GM19324 (cell line): ENCODE measurements at regions not wholly inside any gene's neighbourhood (a gene's known extent, or its start where the extent isn't known, plus 50 kb on each side); places are given as distances from the start of the nearest gene placed in this dataset.

Experiments
- ATAC-seq: cut with Tn5 transposase; IDR thresholded peaks from one replicate; pipeline ENCODE4 v1.9.1; 2021; ENCODE audit warnings: mild to moderate bottlenecking, moderate library complexity; ENCODE audit not compliant: unreplicated experiment, low FRiP score

DNA sequence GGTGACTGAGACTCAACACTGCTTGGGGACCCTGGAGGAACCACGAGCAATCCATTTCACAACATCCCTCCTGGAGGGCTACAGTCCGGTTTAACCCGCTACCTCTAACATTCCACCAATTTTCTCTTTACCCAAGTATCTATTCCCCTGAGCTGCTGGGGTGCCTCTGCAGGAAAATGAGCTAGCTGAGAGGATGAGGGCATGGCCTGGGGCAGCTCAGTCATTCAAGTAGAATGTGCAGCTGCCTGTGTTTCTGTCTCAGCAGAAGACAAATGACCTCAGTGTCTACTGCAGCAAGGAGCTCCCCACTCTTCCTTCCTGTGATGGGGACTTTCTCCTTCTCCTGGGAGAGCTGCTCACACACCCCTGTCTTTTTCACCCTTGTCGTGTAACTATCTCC lies 120.8 kb downstream of the ZNF518B start:
- no peak for ATAC-seq

DNA sequence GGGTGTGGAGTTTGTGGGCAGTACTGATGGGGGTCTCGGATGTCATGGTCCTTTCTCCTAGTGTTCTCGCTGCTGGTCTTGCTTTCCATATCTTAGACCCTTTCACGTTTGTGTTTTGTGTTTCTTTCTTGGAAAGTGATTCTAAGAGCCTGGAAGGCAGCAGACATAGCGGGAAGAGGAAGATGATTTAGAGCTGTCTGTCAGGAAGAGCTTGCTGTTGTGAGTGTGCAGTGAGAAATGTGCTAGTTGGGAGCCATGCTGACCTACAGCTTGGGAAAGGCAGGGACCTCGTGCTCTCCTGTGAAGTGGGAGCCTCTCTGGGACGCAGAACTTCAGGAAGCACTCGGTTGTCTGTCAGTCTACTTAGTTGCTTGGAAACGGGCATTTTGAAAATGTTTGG lies 122.2 kb downstream of the ZNF518B start:
- ATAC-seq = no peak

DNA sequence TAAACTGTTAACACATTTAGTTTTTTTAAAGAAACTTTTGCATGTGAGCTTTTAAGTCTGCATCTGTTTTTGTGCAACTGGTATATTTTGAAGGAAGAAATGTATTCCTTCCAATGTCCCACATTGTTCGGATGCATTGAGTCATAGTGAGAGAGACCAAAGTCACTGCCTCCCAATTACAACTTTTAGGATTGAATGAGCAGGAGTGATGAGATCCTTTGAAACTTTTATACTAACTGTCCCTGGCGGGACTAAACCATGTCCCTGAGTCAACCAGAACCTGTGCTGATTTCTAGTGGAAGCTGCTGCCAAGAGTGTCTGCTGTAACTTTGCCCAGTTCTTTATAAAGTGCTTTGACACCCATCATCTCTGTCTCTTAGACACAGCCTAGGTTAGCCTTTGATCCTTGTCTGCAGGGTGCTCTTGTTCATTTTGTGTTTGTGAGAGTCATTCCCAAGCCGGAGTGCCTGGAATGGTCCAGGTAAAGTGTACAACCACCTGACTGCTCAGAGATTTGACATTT lies 122.7 kb downstream of the ZNF518B start:
- no peak for ATAC-seq

DNA sequence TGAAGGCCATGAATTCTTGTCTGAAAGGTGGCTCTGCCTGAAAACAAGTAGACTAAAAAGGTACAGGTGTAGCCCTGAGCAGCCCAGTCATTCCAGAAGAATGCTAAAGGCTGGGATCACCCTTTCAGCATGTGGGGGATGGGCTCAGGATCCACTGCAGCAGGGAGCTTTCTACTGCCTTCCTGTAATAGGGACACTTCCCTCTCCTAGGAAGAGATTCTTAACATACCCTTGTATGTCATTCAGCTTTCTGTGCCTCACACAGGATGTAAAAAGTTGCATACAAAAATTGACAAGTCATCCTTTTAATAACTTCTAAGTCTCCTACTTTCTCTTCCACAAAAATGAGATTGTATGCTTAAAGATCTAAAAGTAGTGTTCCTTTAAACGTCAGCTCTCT lies 123.3 kb downstream of the ZNF518B start:
- ATAC-seq = no peak

DNA sequence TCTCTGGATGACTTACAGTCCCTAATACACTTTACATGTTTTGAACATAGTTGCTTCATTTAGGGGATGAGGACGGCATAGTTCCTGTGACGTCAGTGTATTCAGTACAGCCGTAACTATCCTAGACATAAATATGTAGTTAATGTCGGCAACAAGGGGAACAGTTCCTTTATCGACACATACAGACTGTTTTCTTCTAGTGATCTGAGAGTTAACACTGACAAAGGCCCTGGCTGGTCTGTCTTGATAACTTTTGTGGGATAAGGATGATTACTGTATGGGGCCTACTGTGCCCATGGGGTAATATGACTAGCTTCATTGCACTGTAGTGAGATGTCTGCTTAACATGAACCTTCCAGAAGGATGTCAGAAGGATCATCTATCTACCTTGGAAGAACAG lies 131.2 kb downstream of the ZNF518B start:
- ATAC-seq = no peak

DNA sequence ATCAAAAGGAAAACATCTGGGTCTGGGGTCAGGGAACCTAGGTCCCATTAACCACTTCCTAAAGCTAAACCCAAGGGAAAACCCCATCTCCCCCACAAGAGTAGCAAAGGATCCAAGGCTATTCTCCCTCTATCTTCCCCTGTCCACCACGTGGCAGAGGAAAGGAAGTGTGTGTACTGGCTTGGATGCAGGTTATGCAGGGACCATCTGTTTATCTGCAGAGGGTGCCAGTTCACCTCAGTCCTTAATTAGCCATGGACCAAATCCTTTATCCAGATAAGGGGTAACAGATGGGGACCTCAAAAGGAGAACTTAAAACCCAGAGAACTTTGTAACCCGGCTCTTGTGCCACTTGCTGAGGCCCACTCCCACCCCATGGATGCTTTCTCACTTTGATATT lies 135.3 kb downstream of the ZNF518B start:
- no peak for ATAC-seq

DNA sequence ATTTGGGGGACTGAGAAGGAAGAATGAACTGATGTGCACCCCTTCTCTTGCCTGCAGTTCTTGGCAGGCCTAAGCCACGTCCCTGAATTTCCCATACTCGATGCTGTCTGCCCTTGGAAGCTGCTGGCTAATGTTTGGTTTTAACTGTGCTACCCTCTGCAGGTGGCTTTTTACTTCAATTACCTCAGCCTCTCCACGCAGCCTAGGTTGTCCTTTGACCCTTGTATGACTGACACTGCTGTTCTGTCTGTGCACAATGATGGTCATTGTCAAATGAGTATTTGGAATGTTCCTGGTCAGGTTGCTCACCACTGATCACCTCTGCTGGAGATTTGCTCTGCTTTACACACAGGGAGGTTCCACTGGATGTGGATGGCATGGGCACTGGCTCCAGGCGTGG lies 137.1 kb downstream of the ZNF518B start:
- ATAC-seq = no peak

DNA sequence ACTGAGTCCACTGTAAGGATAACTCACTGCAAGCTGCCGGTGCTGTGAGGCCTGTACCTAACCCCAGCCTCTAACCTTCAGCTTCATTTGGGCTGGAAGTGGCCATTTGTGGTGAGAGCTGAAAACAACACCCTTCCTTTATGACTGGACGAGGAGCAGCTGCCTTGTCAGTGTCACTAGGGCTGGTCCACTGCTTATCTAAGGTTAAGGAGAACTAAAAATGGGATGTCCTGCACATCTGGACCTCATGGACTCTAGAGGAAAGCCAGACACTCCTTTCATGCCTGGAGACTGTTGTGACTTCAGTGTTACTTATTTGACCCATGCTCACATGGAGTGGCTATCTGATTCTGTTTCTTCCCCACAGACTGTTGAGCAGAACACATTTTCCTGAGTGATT lies 139.9 kb downstream of the ZNF518B start:
- no peak for ATAC-seq

DNA sequence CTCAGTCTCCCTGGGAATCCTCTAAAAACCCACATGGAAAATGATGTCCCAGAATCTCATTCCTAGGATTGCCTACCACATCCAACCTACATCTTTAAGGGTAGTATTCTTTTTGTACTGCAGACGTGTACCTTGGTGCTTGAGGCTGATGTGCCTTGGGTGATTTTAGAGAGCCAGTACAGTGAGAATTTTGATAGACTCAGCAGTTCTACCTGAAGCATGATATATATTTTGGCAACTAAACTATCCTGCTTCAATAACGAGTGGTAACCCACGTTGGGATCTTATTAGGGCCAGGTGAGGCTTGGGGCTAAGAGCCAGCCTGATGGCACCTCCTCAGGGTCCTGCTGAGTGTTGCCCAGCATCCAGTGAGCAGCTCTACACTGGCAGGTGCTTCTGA lies 140.4 kb downstream of the ZNF518B start:
- ATAC-seq = no peak

DNA sequence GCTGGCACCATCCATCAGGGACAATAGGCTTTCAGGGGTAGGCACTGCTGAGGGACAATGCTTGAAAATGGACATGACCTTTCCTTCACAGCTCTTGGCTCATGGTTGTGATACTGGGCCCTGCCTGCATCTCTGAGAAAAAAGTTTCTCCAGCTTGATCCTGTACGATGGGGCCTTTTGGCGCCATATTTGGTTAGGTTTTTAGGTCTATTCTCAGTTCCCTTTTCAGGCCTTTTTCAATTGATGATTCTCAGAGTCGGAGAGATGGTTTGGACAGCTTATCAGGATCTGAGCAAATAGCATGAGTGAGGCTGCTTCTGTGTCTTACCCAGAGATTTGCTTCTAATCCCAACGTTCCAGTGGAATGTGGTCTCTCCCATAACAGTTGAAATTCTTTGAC lies 141.6 kb downstream of the ZNF518B start:
- no peak for ATAC-seq

DNA sequence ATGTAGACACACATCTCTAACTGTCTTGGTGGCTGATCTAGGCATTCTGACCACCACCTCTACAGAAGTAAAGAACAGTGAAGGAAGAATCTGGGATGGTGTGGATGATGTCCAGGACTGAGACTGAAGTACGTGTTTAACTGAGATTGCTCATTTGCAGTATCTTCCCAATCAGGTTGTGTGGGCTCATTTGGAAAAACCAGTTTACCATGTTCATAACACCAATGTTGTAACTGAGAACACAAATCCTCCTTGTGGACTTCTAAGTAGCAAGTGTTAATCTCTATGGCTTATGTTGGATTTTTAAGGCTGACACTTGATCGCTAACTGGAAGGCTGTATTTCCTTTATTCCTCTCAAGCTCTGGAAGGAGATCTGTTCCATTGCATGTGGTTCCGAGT lies 144.7 kb downstream of the ZNF518B start:
- no peak for ATAC-seq

DNA sequence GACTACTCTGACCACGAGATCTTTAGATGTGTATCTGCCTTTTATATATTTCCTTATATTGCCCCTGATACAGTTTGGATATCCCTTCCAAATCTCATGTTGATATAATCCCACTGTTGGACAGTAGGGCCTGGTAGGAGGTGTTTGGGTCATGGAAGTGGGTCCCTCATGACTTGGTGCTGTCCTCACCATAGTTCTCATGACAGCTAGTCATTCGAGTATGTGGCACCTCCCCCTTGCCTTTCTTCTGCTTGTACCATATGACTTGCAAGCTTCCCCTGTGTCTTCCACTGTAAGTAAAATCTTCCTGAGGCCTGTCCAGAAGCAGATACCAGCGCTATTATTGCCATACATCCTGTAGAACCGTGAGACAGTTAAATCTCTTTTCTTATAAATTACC lies 145.3 kb downstream of the ZNF518B start:
- ATAC-seq = no peak

DNA sequence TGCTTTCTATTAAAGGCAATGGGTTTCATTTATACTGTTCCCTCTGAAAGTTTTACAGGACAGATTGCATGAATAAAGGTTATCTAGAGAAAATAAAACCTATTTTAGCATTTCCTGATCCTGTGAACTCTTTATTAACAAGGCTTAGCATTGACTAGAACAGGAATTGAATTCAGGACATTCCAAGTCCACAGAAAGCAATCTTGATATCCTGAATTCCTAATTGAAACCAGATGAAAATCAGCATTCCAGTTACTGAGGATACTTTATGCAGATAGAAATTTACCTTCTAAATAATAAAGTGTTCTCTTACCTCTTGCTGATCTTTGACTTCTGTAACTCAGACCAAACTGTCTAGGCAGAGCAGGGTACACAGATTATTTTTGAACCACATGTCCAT lies 151.4 kb downstream of the ZNF518B start:
- no peak for ATAC-seq

DNA sequence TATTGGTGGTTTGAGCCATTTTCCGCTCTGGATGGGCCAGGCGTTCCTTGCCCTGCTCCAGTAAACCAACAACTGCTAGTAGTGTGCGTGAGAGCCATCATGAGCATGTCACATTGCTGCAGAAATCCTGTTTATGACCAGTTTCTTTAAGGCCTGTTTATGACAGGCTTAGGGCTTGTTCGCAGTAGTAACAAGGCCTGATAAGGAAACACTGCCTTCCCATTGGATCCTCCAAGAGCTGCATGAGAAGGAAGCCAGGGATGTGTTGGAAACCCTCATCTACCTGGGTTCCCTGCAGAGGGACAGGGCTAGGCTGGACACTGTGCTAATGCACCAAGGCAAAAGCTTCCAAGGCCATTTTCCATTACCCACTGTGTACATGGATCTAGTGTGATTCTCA lies 153.9 kb downstream of the ZNF518B start:
- no peak for ATAC-seq

DNA sequence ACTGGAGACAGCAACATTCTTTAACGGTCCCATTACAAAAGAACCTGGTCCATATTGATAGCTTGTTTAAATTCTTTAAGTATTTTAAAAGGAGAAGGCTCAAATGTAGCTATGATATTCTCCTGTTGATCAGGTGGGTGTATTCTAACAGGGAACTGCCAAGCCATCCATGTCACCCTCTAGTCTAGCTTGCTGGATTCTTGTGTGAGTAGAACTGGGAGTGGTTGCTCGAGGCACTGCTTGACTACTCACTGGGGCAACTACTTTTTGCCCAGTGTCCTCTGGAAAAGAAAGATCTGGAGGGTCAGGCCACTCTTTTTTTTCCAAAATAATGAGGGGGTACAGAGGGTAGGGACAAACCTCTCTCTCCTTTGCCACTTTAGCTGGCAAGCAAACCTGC lies 155.1 kb downstream of the ZNF518B start:
- ATAC-seq = no peak

DNA sequence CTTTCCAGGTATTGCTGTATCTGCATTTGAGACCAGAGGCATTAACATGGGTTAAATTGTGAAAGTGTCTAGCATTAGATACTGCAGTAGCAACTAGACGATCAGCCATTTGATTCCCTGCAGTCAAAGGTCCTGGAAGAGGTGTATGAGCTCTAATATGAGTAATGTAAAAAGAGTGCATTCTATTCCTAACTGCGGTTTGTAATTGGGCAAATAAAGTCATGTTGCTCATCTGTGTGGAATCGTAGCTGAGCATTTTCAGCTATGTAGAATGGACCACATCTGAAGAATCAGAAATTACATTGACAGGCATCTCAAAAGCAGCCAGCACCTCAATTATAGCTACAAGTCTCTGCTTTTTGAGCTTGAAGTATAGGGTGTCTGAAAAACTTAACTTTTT lies 157.6 kb downstream of the ZNF518B start:
- ATAC-seq = no peak

DNA sequence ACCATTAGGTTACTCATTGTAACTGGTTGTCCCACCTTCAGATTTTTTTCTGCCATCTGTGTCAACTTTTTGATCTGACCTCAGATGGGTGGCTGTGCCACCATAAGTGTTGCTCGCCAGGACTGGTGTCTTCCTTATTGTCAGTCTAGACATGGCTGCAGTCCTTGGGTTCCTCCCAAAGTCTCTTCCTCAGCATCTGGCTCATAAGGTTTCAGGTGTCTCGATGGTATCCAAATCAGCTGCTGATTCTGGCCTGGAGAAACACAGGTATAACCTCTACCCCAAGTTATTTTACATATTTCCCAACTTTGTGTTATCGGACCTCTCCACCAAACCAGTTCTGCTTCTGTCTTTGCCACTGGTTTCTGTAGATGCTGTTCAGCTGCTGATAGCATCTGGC lies 158.5 kb downstream of the ZNF518B start:
- ATAC-seq = no peak

DNA sequence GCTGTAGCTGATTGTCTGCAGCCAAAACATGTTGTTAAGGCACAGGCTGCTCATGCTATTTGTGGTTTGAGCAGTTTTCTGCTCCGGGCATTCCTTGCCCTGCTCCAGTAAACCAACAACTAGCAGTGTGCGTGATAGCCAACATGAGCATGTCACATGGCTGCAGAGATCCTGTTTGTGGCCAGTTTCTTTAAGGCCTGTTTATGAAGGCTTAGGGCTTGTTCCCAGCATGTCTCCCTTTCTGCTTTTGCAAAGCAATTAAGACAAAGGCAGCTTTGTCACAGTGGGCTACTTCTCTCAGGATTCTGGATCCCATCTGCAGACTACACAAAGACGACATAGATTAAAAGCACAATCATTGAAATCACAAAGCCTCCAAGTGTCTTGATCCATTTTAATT lies 160.5 kb downstream of the ZNF518B start:
- no peak for ATAC-seq

DNA sequence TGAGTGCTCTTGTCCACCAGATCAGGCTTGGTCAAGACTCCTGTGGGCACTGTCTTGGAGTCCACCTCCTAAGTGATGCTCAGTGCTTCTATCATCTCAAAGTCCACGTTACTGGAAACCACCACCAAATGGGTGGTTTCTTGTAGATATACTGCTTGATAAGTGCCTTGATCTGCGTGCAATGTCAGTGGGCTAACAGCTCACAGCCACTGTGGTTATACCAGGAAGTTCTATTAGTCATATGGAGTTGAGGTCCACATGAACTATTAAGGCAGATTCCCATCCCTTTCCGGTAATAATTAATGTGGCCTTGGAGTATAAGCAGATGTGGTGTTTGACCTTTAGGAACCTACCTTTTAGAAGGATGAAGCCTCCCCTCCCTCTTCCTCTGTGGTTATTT lies 161.9 kb downstream of the ZNF518B start:
- no peak for ATAC-seq

DNA sequence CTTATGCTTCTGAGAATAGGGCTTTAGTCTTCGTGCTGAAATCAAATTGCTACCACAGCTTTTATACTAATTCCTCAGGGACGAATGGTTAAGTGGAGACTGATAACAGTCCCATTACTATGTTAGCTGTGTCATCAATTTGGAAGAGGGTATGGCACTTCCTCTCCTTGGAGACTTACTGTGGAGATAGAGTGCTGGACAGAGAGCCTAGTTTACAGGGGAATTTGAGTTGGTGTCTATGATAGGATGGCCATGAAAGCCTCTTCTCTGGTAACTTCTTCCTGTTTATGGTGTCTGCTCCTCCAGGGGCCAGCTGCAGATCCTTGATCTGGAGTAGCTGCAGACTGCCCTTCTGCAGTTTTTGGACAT lies 167.7 kb downstream of the ZNF518B start:
- no peak for ATAC-seq

DNA sequence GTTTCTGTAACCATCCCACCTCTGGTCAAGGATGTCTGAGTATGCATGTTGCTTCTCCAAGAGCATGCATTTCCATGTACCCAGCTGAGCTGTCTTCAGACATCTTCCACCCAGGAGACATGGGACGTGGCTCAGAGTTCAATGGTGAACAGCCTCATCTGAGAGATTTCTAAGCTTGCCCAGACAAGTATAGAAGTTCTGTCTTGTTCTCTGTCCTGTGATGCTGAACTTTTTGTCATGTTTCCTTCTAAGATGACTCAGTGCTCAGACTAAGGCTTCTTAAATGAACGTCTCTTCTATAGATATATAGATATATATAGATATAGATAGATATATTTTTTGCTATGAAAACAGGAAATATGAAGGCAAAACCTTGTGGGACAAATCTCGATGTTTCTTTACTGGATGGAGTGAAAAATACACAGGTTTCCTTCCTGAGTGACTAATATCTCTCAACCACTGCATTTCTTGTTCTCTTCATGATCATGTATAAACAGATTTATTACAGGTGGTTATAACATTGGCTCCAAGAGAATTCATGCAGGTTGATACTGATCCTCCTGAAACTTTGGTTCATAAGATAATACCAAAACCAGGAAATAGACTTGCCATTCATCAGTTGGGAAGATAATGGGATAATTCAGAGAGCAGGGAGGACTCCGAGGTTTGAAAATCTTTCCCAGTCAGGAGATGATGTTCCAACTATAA lies 168.2 kb downstream of the ZNF518B start:
- ATAC-seq = no peak

DNA sequence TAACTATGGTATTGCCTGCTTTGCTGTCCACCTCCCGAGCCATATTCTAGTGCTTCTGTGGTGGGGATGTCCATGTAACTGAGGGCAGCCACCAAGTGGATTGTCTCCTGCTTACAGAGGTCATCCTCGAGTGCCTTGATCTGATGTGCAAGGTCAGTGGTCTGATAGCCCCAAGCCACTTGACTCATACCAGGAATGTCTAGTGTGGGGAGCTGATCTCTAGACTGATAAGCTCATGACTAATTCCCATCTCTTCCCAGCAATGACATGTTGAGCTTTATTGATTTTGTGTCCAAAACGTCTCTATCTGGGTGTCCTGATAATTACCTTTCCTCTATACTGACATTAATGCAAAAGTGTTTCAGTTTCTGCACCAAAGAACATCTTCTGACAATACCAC lies 168.4 kb upstream of the WDR1 start:
- ATAC-seq = no peak

DNA sequence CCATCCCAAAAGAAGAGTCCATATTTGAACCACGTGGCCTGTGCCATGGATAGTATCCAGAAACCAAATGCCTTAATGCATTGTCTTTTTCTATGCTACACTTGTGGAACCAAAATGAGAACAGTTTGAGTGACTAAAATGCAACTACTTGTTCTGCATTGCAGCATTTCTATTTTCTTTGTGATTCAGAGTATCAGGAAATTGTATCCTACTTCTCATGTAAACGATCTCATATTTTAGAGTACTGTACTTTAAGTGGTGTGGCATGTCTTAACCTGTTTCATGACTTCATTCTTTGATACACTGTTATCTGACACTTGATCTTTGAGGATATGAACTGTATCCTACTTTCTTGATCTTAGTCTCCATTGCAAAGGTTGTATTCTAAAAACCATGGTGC lies 167.2 kb upstream of the WDR1 start:
- no peak for ATAC-seq
